ENCODE measurements at regions not wholly inside any gene's neighbourhood (a gene's known extent, or its start where the extent isn't known, plus 50 kb on each side); places are given as distances from the start of the nearest gene placed in this dataset.
"Not testable (repeated sequence)": the region's sequence is repeated elsewhere in the genome, so short reads cannot be mapped to it uniquely, and the experiment has no call there.

DNA sequence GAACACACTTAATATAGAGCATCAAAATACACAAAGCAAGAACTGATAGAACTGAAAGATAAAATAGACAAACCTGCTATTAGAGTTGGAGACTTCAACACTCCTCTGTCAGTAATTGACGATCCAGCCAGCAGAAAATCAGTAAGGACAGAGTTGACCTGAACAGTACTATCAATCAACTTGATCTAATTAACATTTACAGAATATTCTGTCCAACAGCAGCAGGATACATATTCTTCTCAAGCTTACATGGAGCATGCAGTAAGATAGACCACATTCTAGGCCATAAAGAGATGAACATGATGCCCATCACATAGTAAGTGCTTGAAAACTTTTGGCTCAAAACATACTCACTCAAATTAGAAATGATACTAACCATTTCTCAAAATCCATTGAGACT is 196.7 kb upstream of the KLF3 start:
- TF ChIP-seq CTCF (IDR thresholded peaks at IDR 0.05; ENCODE audit: low read depth, low read length, missing control alignments) = no peak
- no peak for DNase-seq (ENCODE audit: extremely low read depth, low read depth)
- H3K4me3 ChIP-seq (replicated peaks; ENCODE audit: low read depth, low read length) = no peak overlapping the region

DNA sequence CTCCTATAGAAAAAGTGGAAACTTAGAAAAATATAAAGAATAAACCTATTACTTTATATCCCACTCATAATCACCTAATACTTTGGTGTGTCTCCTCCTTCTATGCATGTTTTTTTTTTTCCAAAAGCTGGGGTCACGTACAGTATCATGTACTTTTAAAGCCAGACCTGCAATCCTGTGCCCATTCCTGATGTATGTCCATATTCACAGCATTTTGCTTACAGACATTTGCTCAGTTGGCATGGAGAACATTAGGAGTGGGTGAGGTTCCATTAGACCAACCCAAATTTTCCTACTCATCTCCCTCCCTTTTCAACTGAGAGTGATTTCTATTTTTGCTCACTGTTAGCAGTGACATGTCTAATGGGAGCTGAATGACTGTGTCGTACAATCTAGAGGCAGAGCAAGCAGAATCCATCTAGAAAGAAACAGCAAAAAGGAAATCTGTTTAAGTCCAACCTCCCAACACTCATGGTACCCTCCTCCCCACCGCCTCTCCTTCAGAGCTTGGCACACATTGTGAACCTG is 195.6 kb upstream of the KLF3 start:
- no peak for DNase-seq (ENCODE audit: extremely low read depth, low read depth)
- H3K4me3 ChIP-seq (replicated peaks; ENCODE audit: low read depth, low read length) = no peak overlapping the region

GRCh38 chr4:38469410-38469809 is 194.6 kb upstream of the KLF3 start:
- no peak overlapping the region for H3K4me3 ChIP-seq (replicated peaks; ENCODE audit: low read depth, low read length)
- no peak for TF ChIP-seq CTCF (IDR thresholded peaks at IDR 0.05; ENCODE audit: low read depth, low read length, missing control alignments)
- no peak for DNase-seq (ENCODE audit: extremely low read depth, low read depth)

More for the DNA sequence above, 195.6 kb upstream of the KLF3 start:
- TF ChIP-seq CTCF (IDR thresholded peaks at IDR 0.05; ENCODE audit: low read depth, low read length, missing control alignments) = no peak

GRCh38 chr4:38470735-38471262 is 193.2 kb upstream of the KLF3 start:
- no peak for TF ChIP-seq CTCF (IDR thresholded peaks at IDR 0.05; ENCODE audit: low read depth, low read length, missing control alignments)
- no peak for DNase-seq (ENCODE audit: extremely low read depth, low read depth)
- no peak overlapping the region for H3K4me3 ChIP-seq (replicated peaks; ENCODE audit: low read depth, low read length)

DNA sequence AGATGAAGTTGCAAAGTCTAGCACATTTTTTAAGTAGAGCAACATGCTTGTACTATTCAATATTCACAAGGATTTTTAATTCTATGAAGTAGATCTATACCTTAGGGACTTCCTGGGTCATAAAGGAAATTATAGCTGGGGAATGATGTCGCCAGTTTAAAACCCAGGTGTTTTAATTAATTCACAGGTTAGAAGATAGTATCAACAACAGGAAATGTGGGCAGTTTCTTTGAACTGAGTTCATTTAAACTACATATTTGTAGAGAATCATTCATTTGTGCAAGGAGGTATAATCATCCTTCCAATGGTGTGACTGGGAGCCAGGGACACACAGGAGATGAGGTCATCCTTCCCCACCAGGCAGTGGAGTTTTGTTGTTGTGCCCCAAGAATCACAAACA is 181.3 kb upstream of the KLF3 start:
- no peak for TF ChIP-seq CTCF (IDR thresholded peaks at IDR 0.05; ENCODE audit: low read depth, low read length, missing control alignments)
- H3K4me3 ChIP-seq (replicated peaks; ENCODE audit: low read depth, low read length) = no peak overlapping the region
- DNase-seq (ENCODE audit: extremely low read depth, low read depth) = no peak

- H3K4me3 ChIP-seq (replicated peaks; ENCODE audit: low read depth, low read length); DNase-seq (ENCODE audit: extremely low read depth, low read depth): not testable (repeated sequence)
Observed at GRCh38 chr4:38483628-38484027, 180.4 kb upstream of the KLF3 start.

DNA sequence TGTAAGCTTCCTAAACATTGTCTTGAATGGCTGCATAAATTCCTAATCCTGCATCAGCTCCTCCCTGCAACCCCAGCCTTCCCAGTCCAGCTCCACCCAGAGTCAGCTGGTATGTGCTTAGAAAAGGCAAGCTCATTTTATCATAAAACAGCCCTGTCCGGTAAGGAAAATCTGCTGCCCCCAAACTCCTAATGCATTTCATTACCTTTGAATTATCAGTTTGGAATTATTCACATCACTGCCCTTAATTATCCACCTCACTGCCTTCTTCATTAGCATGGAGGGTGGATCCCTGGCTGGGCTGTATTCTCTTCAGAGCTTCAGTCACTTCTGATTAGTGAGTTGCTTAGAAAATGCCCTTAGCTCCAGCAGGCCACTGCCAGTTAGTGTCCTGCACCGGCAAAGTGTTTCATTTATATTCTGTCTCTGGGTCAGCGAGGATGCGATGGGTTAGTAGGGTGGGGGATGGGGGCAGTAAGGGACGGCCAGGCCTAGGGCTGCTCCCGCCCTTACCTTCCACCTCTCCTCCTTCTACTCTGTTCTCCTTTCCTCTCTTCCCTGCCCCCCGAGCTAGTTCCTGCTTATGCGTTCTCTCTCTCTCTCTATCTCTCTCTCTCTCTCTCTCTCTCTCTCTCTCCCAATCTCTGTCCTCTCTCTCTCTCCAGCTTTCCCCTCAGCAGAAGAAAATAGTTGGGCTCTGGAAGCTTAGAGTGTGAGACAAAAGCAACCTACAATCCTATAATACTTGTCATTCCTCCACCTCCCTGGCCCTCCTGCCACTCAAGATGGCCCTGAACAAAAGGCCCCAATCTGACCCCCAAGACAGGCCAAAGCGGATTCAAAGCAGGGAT is 174.8 kb upstream of the KLF3 start:
- no peak overlapping the region for H3K4me3 ChIP-seq (replicated peaks; ENCODE audit: low read depth, low read length)
- no peak for TF ChIP-seq CTCF (IDR thresholded peaks at IDR 0.05; ENCODE audit: low read depth, low read length, missing control alignments)
- DNase-seq (ENCODE audit: extremely low read depth, low read depth) = no peak

All from HFF-Myc (cell line).